ENCODE measurements at regions not wholly inside any gene's neighbourhood (a gene's known extent, or its start where the extent isn't known, plus 50 kb on each side); places are given as distances from the start of the nearest gene placed in this dataset.

GRCh38 chr2:107569496-107569895 lies 257.2 kb upstream of the RGPD4 start:
- TF ChIP-seq POLR2AphosphoS5 (IDR thresholded peaks at IDR 0.05; ENCODE audit: low read depth, low read length) (no peak), TAF1 (IDR thresholded peaks at IDR 0.05; ENCODE audit: borderline replicate concordance, insufficient read depth, low read length) (no peak), REST (IDR thresholded peaks at IDR 0.05; ENCODE audit: insufficient read depth in 1 of 2, low read depth in 2 of 2, low read length in 2 of 2) (no peak), FOXP2 (optimal IDR thresholded peaks at IDR 0.05; ENCODE audit: borderline replicate concordance, extremely low read depth, extremely low read length, insufficient read depth) (no peak), SIN3A (IDR thresholded peaks at IDR 0.05; ENCODE audit: borderline replicate concordance, insufficient read depth, low read length) (no peak)
